H1 (cell line): ENCODE measurements at regions not wholly inside any gene's neighbourhood (a gene's known extent, or its start where the extent isn't known, plus 50 kb on each side); places are given as distances from the start of the nearest gene placed in this dataset.

ENCODE experiments used
- CTCF ChIA-PET: fragments of 300-600 bp; sonication (Branson Sonifier 250); formaldehyde crosslinking; loops from one replicate; lab custom pipeline; 2021; ENCODE audit not compliant: partially characterized antibody; lab: Charles Lee
- POLR2A ChIA-PET: fragments of 300-600 bp; sonication (Branson Sonifier 250); formaldehyde crosslinking; loops from one replicate; lab custom pipeline; 2021; ENCODE audit warnings: inconsistent platforms; ENCODE audit not compliant: partially characterized antibody; lab: Charles Lee
- DNase-seq, 2 experiments: peaks; one replicate each; pipeline versions ENCODE4 v3.0.0 to v3.0.0-alpha.2; 2010 to 2022; ENCODE audit warnings: low spot score in 2 of 2, low read depth in 1 of 2, mixed read lengths in 1 of 2
- FAIRE-seq: peaks from 2 replicates; lab custom pipeline; 2011; peaks lifted over from hg19 to GRCh38; lab: Jason Lieb, UNC
- H2AFZ ChIP-seq: 2 replicates; pipeline ENCODE4 v1.8.1; 2012; ENCODE audit warnings: low read length, inconsistent platforms
- H2AK5ac ChIP-seq: 2 replicates; pipeline ENCODE4 v1.6.1; 2013; ENCODE audit warnings: low read depth, low read length
- H2BK120ac ChIP-seq: replicated peaks from 2 replicates; pipeline ENCODE3; 2013; ENCODE audit warnings: low read depth, low read length, inconsistent platforms
- H2BK12ac ChIP-seq: 2 replicates; pipeline ENCODE4 v1.6.1; 2013; ENCODE audit warnings: low read depth, low read length
- H2BK15ac ChIP-seq: 2 replicates; pipeline ENCODE4 v1.6.1; 2013; ENCODE audit warnings: low read length
- H2BK20ac ChIP-seq: 2 replicates; pipeline ENCODE4 v1.6.1; 2013; ENCODE audit warnings: low read length
- H2BK5ac ChIP-seq: 2 replicates; pipeline ENCODE4 v1.6.1; 2013; ENCODE audit warnings: low read depth, low read length
- H3K14ac ChIP-seq: 2 replicates; pipeline ENCODE4 v1.6.1; 2013; ENCODE audit warnings: inconsistent platforms; ENCODE audit not compliant: insufficient read length
- H3K18ac ChIP-seq: 2 replicates; pipeline ENCODE4 v1.6.1; 2013; ENCODE audit warnings: low read length; ENCODE audit errors: extremely low read depth
- H3K23ac ChIP-seq: 2 replicates; pipeline ENCODE4 v1.6.1; 2013; ENCODE audit warnings: inconsistent platforms; ENCODE audit not compliant: insufficient read length
- H3K23me2 ChIP-seq: 2 replicates; pipeline ENCODE4 v1.6.1; 2013; ENCODE audit warnings: low read depth, low read length
- H3K27ac ChIP-seq: 2 replicates; pipeline ENCODE4 v1.6.1; 2011; ENCODE audit warnings: low read depth, low read length, inconsistent platforms
- H3K27me3 ChIP-seq, 4 experiments: replicated peaks in 1 of 4; 1 replicate in 1 of 4; 2 replicates in 3 of 4; pipeline versions ENCODE4 v1.6.1 to v1.8.1; 2011 to 2013; ENCODE audit warnings: low read length in 3 of 4, mild to moderate bottlenecking in 3 of 4, inconsistent platforms in 2 of 4, mixed read lengths in 2 of 4, moderate library complexity in 1 of 4; ENCODE audit not compliant: control insufficient read depth in 3 of 4, insufficient read depth in 3 of 4; ENCODE audit errors: extremely low read depth in 1 of 4
- H3K36me3 ChIP-seq, 4 experiments: 2 replicates each; pipeline versions ENCODE4 v1.6.1 to v1.8.1; 2011 to 2013; ENCODE audit warnings: mild to moderate bottlenecking in 4 of 4, low read length in 3 of 4, moderate library complexity in 2 of 4, control low read depth in 1 of 4, inconsistent platforms in 1 of 4; ENCODE audit not compliant: insufficient read depth in 4 of 4, control insufficient read depth in 2 of 4
- H3K4ac ChIP-seq: replicated peaks from 2 replicates; pipeline ENCODE3; 2013; ENCODE audit warnings: low read length, low read depth, mixed read lengths, inconsistent platforms; ENCODE audit not compliant: insufficient read length
- H3K4me1 ChIP-seq, 4 experiments: replicated peaks in 1 of 4; 1 replicate in 1 of 4; 2 replicates in 3 of 4; pipeline versions ENCODE4 v1.6.1 to v1.8.1; 2011 to 2013; ENCODE audit warnings: low read length in 3 of 4, inconsistent platforms in 2 of 4, mixed read lengths in 1 of 4; ENCODE audit not compliant: insufficient read depth in 4 of 4, control insufficient read depth in 3 of 4
- H3K4me2 ChIP-seq, 2 experiments: 2 replicates each; pipeline versions ENCODE4 v1.6.1 to v1.8.1; 2011 to 2013; ENCODE audit warnings: low read depth in 2 of 2, low read length in 2 of 2, control low read depth in 1 of 2, inconsistent platforms in 1 of 2, mild to moderate bottlenecking in 1 of 2; ENCODE audit not compliant: insufficient read depth in 1 of 2
- H3K4me3 ChIP-seq, 4 experiments: fragments of 200-600, 300-600 bp in 1 of 4; sonication (generic), shearing (Covaris generic), sonication (Bioruptor Twin) in 1 of 4; 2 replicates each; pipeline versions ENCODE4 v1.5.1 to v1.8.1; 2011 to 2016; ENCODE audit warnings: low read length in 4 of 4, low read depth in 3 of 4, control low read depth in 2 of 4, inconsistent platforms in 2 of 4, mild to moderate bottlenecking in 2 of 4, mixed read lengths in 1 of 4, moderate library complexity in 1 of 4; ENCODE audit not compliant: insufficient read depth in 2 of 4; ENCODE audit errors: extremely low read depth in 1 of 4
- H3K56ac ChIP-seq: replicated peaks from 2 replicates; pipeline ENCODE3; 2013; ENCODE audit warnings: low read depth, mild to moderate bottlenecking, mixed read lengths, low read length, inconsistent platforms; ENCODE audit not compliant: insufficient read length
- H3K79me1 ChIP-seq: 2 replicates; pipeline ENCODE4 v1.6.1; 2013; ENCODE audit warnings: low read depth, low read length, control low read depth
- H3K79me2 ChIP-seq, 2 experiments: 2 replicates each; pipeline versions ENCODE4 v1.6.1 to v1.8.1; 2012 to 2013; ENCODE audit warnings: low read length in 2 of 2, mild to moderate bottlenecking in 2 of 2, inconsistent platforms in 1 of 2; ENCODE audit not compliant: insufficient read depth in 2 of 2, control insufficient read depth in 1 of 2
- H3K9ac ChIP-seq, 4 experiments: replicated peaks in 1 of 4; 1 replicate in 1 of 4; 2 replicates in 3 of 4; pipeline versions ENCODE4 v1.6.1 to v1.8.1; 2011 to 2013; ENCODE audit warnings: low read depth in 3 of 4, low read length in 3 of 4, control low read depth in 2 of 4, mild to moderate bottlenecking in 2 of 4, moderate library complexity in 2 of 4, inconsistent platforms in 1 of 4; ENCODE audit errors: extremely low read depth in 1 of 4
- H3K9me3 ChIP-seq, 2 experiments: 2 replicates each; pipeline versions ENCODE4 v1.6.1 to v1.8.1; 2012 to 2013; ENCODE audit warnings: mild to moderate bottlenecking in 2 of 2, moderate library complexity in 2 of 2, control low read depth in 1 of 2, inconsistent platforms in 1 of 2, low read depth in 1 of 2, low read length in 1 of 2, mixed read lengths in 1 of 2; ENCODE audit not compliant: insufficient read depth in 2 of 2
- H4K20me1 ChIP-seq, 2 experiments: replicated peaks in 1 of 2; 2 replicates each; pipeline versions ENCODE3 to v1.8.1; 2011 to 2013; ENCODE audit warnings: inconsistent platforms in 2 of 2, low read length in 2 of 2, mild to moderate bottlenecking in 1 of 2; ENCODE audit not compliant: insufficient read depth in 2 of 2, control insufficient read depth in 1 of 2
- H4K5ac ChIP-seq: 2 replicates; pipeline ENCODE4 v1.6.1; 2013; ENCODE audit warnings: low read length, low read depth, mixed read lengths, inconsistent platforms; ENCODE audit not compliant: insufficient read length
- H4K8ac ChIP-seq: 2 replicates; pipeline ENCODE4 v1.8.0; 2013; ENCODE audit warnings: mild to moderate bottlenecking, moderate library complexity, low read length, inconsistent platforms; ENCODE audit not compliant: insufficient read depth; ENCODE audit errors: extremely low read depth
- H4K91ac ChIP-seq: replicated peaks from 2 replicates; pipeline ENCODE3; 2013; ENCODE audit warnings: low read length, mixed read lengths, inconsistent platforms; ENCODE audit not compliant: insufficient read length
- ATF2 ChIP-seq: IDR thresholded peaks from 2 replicates; pipeline ENCODE4 v1.6.1; 2012; ENCODE audit warnings: low read length, inconsistent platforms
- BRCA1 ChIP-seq: IDR thresholded peaks from 2 replicates; pipeline ENCODE4 v1.6.1; 2012; ENCODE audit warnings: low read depth, low read length, improper control_type of control experiment
- CBX5 ChIP-seq: fragments of 300-800, 300-1000 bp; sonication (generic); IDR thresholded peaks from 2 replicates; pipeline ENCODE4 v1.7.1; 2016; ENCODE audit warnings: antibody characterized with exemption, low read length, low read depth
- HDAC2 ChIP-seq, 2 experiments: fragments of 300-600 bp in 1 of 2; sonication (generic) in 1 of 2; IDR thresholded peaks; 2 replicates each; pipeline ENCODE4 v1.6.1; 2011 to 2012; ENCODE audit warnings: low read depth in 2 of 2, low read length in 2 of 2, mild to moderate bottlenecking in 2 of 2, moderate library complexity in 2 of 2, borderline replicate concordance in 1 of 2, inconsistent platforms in 1 of 2
- JUND ChIP-seq: IDR thresholded peaks from 2 replicates; pipeline ENCODE4 v1.6.1; 2011; ENCODE audit warnings: mild to moderate bottlenecking, improper control_type of control experiment, low read length
- RBBP5 ChIP-seq: IDR thresholded peaks from 2 replicates; pipeline ENCODE4 v1.7.1; 2012; ENCODE audit warnings: low read depth, mild to moderate bottlenecking, inconsistent platforms, low read length, moderate library complexity, borderline replicate concordance
- RXRA ChIP-seq: IDR thresholded peaks from 2 replicates; pipeline ENCODE4 v1.6.1; 2011; ENCODE audit warnings: low read depth, mild to moderate bottlenecking, low read length, moderate library complexity; ENCODE audit not compliant: insufficient read depth
- SAP30 ChIP-seq: fragments of 300-600 bp; sonication (generic); IDR thresholded peaks from 2 replicates; pipeline ENCODE4 v1.7.1; 2012; ENCODE audit warnings: low read length, moderate library complexity, mild to moderate bottlenecking, inconsistent platforms; ENCODE audit not compliant: insufficient read depth, insufficient replicate concordance
- SP4 ChIP-seq: IDR thresholded peaks from 2 replicates; pipeline ENCODE4 v1.6.1; 2012; ENCODE audit warnings: low read length, inconsistent platforms
- YY1 ChIP-seq: IDR thresholded peaks from 2 replicates; pipeline ENCODE4 v1.6.1; 2011; ENCODE audit warnings: low read depth, mild to moderate bottlenecking, low read length
- ZNF274 ChIP-seq: IDR thresholded peaks from 2 replicates; pipeline ENCODE4 v1.7.0; 2012; ENCODE audit warnings: low read length, borderline replicate concordance; ENCODE audit errors: extremely low read depth
- WGBS, 2 experiments: shearing (Covaris generic) in 1 of 2; methylation state at CpG; one replicate each; pipeline versions ENCODE4 v1.1.6 to v1.1.7; 2013 to 2015; ENCODE audit warnings: low lambda C conversion rate in 2 of 2, mixed read lengths in 2 of 2, inconsistent platforms in 1 of 2, low coverage in 1 of 2, missing lambda C conversion rate in 1 of 2; ENCODE audit not compliant: insufficient replicate concordance in 2 of 2, insufficient coverage in 1 of 2, insufficient read length in 1 of 2; ENCODE audit errors: extremely low coverage in 1 of 2, missing lambda C conversion rate in 1 of 2; 5-methylcytosine and 5-hydroxymethylcytosine counted together

GRCh38 chr2:100755441-100755840 lies 64.5 kb upstream of the NPAS2 start:
- Histone ChIP-seq H3K4ac (no peak overlapping the region), H3K79me2 (no peaks in the 10 kb centered on the region), H3K9me3 (no peaks in the 10 kb centered on the region), H2BK20ac (no peak overlapping the region), H3K4me1 (no peaks in the 10 kb centered on the region), H2BK120ac (no peak overlapping the region), H3K36me3 (no peaks in the 10 kb centered on the region), H3K9ac (no peak overlapping the region), H3K18ac (no peak overlapping the region), H3K14ac (no peak overlapping the region), H3K23ac (no peak overlapping the region), H4K20me1 (no peaks in the 10 kb centered on the region), H4K8ac (no peak overlapping the region), H3K4me2 (no peak overlapping the region), H3K23me2 (no peaks in the 10 kb centered on the region), H4K5ac (no peak overlapping the region), H3K4me3 (no peak overlapping the region), H2AK5ac (no peak overlapping the region), H4K91ac (no peak overlapping the region), H2BK15ac (no peak overlapping the region), H2AFZ (no peak overlapping the region), H2BK5ac (no peak overlapping the region), H3K79me1 (no peaks in the 10 kb centered on the region), H2BK12ac (no peak overlapping the region), H3K56ac (no peak overlapping the region), H3K27me3 (no peaks in the 10 kb centered on the region), H3K27ac (no peak overlapping the region)
- ChIA-PET POLR2A (no interaction called here), CTCF (interaction anchor here (0.7 kb wide), 1 partner anchor 24 kb away, joined by 3 read pairs; no protein-coding TSS in a partner anchor)
- FAIRE-seq (no peak), DNase-seq (no peak)
- WGBS, 2 experiments: 88% methylated on average over 2 of the region's 2 CpGs; no CpG with 5 or more reads in 1 of the 2 experiments
- TF ChIP-seq BRCA1: no peak
- no peak for TF ChIP-seq YY1
- TF ChIP-seq RBBP5: no peak
- TF ChIP-seq SAP30: no peak
- no peak for TF ChIP-seq HDAC2 (IDR thresholded peaks at IDR 0.05; ENCODE audit: borderline replicate concordance in 1 of 2, low read depth in 2 of 2, low read length in 2 of 2)
- no peak for TF ChIP-seq ATF2
- TF ChIP-seq SP4: no peak
- no peak for TF ChIP-seq RXRA
- no peak for TF ChIP-seq JUND
- TF ChIP-seq CBX5: no peak
- TF ChIP-seq ZNF274: no peak
